Central memory CD4-positive, alpha-beta T cell (primary cell): ENCODE measurements at regions not wholly inside any gene's neighbourhood (a gene's known extent, or its start where the extent isn't known, plus 50 kb on each side); places are given as distances from the start of the nearest gene placed in this dataset.
"Not testable (repeated sequence)": the region's sequence is repeated elsewhere in the genome, so short reads cannot be mapped to it uniquely, and the experiment has no call there.

Experiments
- DNase-seq: peaks from one replicate; pipeline ENCODE4 v3.0.0; 2022

- DNase-seq = no peak
Measured at GRCh38 chr10:120112809-120113208, 220.3 kb downstream of the SEC23IP start.

GRCh38 chr10:120115959-120116358, 223.4 kb downstream of the SEC23IP start:
- no peak for DNase-seq

GRCh38 chr10:120121768-120122167, 229.2 kb downstream of the SEC23IP start:
- DNase-seq = no peak

GRCh38 chr10:120131183-120131582, 238.7 kb downstream of the SEC23IP start:
- DNase-seq = no peak

GRCh38 chr10:120132811-120133210, 240.3 kb downstream of the SEC23IP start:
- no peak for DNase-seq

- no peak for DNase-seq
Measured at GRCh38 chr10:120138689-120139088, 246.2 kb downstream of the SEC23IP start.

- DNase-seq = no peak
Measured at GRCh38 chr10:120145107-120145506, 252.6 kb downstream of the SEC23IP start.

- DNase-seq = no peak
Measured at GRCh38 chr10:120156614-120157274, 264.2 kb downstream of the SEC23IP start.

GRCh38 chr10:120161111-120161510, 268.6 kb downstream of the SEC23IP start:
- DNase-seq = no peak

GRCh38 chr10:120162471-120162870, 269.9 kb downstream of the SEC23IP start:
- no peak for DNase-seq

- DNase-seq = no peak
Measured at GRCh38 chr10:120172356-120172755, 279.8 kb downstream of the SEC23IP start.

GRCh38 chr10:120174491-120174890, 282.0 kb downstream of the SEC23IP start:
- DNase-seq = no peak

- no peak for DNase-seq
Measured at GRCh38 chr10:120177330-120177729, 279.7 kb upstream of the PLPP4 start.

- DNase-seq = no peak
Measured at GRCh38 chr10:120180160-120180559, 276.9 kb upstream of the PLPP4 start.

GRCh38 chr10:120181154-120181553, 275.9 kb upstream of the PLPP4 start:
- no peak for DNase-seq

- DNase-seq = no peak
Measured at GRCh38 chr10:120182431-120182830, 274.6 kb upstream of the PLPP4 start.

- no peak for DNase-seq
Measured at GRCh38 chr10:120183546-120183945, 273.5 kb upstream of the PLPP4 start.

- DNase-seq = no peak
Measured at GRCh38 chr10:120184547-120185337, 272.3 kb upstream of the PLPP4 start.

GRCh38 chr10:120186506-120186905, 270.5 kb upstream of the PLPP4 start:
- DNase-seq = no peak

GRCh38 chr10:120187168-120187567, 269.9 kb upstream of the PLPP4 start:
- DNase-seq = not testable (repeated sequence)

- DNase-seq = no peak
Measured at GRCh38 chr10:120188950-120189349, 268.1 kb upstream of the PLPP4 start.

GRCh38 chr10:120195984-120196712, 260.9 kb upstream of the PLPP4 start:
- no peak for DNase-seq

GRCh38 chr10:120204877-120205276, 252.2 kb upstream of the PLPP4 start:
- DNase-seq = no peak
